ENCODE measurements at regions not wholly inside any gene's neighbourhood (a gene's known extent, or its start where the extent isn't known, plus 50 kb on each side); places are given as distances from the start of the nearest gene placed in this dataset.

GRCh38 chr15:96073908-96074307 lies 256.6 kb upstream of the NR2F2 start:
- TF ChIP-seq JUND (IDR thresholded peaks at IDR 0.05; ENCODE audit: low read depth) = no peak
- no peak for DNase-seq (ENCODE audit: low read depth in 1 of 2, low spot score in 1 of 2)
- in situ Hi-C loops (cut with HindIII; ENCODE audit: low pct_unique_long_range_greater_than_20kb, low sequenced_read_pairs) = no loop called here

- no peak for DNase-seq (ENCODE audit: low read depth in 1 of 2, low spot score in 1 of 2)
- in situ Hi-C loops (cut with HindIII; ENCODE audit: low pct_unique_long_range_greater_than_20kb, low sequenced_read_pairs) = no loop called here
These were observed 254.6 kb upstream of the NR2F2 start for GRCh38 chr15:96075895-96076294.

DNA sequence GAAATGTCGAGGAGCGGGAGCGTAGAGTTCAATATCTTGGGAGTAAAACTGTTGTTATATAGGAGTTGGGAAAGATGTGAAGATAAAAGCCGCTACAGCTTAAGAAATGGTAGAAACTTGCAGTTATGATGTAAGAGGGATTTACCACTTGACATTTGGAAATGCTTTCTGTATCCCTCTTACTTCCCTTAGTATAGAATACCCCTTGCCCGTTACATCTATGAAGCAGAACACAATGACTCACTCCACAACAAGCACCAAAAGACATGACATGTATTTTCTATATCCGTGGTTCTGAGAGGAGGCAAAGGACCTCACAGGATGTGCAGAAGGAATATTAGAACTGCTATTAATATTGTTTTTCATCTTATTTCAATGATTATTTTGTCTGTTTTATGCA lies 254.2 kb upstream of the NR2F2 start:
- no peak for DNase-seq (ENCODE audit: low read depth in 1 of 2, low spot score in 1 of 2)
- in situ Hi-C loops (cut with HindIII; ENCODE audit: low pct_unique_long_range_greater_than_20kb, low sequenced_read_pairs) = no loop called here
- no peak for TF ChIP-seq JUND (IDR thresholded peaks at IDR 0.05; ENCODE audit: low read depth)

More at GRCh38 chr15:96075895-96076294, 254.6 kb upstream of the NR2F2 start:
- no peak for TF ChIP-seq JUND (IDR thresholded peaks at IDR 0.05; ENCODE audit: low read depth)

- TF ChIP-seq JUND (IDR thresholded peaks at IDR 0.05; ENCODE audit: low read depth) = no peak
- in situ Hi-C loops (cut with HindIII; ENCODE audit: low pct_unique_long_range_greater_than_20kb, low sequenced_read_pairs) = no loop called here
- DNase-seq (ENCODE audit: low read depth in 1 of 2, low spot score in 1 of 2) = no peak
These were observed 251.5 kb upstream of the NR2F2 start for GRCh38 chr15:96079041-96079440.

DNA sequence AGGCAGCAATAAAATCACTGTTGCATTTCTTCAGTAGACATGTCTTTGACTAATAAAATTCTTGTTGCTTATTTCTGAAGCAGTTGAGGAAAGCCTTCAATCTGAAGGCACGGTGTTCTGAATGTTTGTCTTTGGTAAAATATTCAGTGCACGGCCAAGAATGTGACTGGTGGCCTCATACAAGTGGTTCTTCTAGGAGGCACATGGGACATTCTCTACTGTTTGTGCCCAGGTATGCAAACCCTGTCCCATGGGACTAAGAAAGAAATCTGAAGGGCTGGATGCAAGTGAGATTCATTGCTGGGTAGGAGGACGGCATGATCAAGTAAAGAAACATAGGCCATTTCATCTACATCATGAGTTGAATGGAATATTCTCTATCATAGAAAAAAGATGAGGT lies 250.6 kb upstream of the NR2F2 start:
- no peak for DNase-seq (ENCODE audit: low read depth in 1 of 2, low spot score in 1 of 2)
- TF ChIP-seq JUND (IDR thresholded peaks at IDR 0.05; ENCODE audit: low read depth) = no peak
- in situ Hi-C loops (cut with HindIII; ENCODE audit: low pct_unique_long_range_greater_than_20kb, low sequenced_read_pairs) = no loop called here

DNA sequence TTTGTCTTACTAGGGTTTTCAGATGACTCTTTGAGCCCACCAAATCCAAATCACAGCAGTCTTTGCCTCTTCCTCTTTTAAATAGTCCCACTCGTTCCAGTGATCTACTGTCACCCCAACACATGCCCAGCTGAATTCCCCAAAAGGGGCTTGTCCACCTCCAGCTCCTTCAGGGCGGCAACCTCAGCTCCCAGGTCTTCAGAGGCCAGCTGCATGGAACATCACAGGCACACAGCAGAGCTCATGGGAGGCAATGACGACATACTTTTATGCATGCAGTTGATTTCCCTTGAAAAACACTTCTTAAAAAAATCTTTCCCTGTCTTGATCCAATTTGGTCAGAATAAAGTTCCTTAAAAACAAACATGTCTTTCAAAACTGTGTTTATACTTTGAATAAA lies 244.3 kb upstream of the NR2F2 start:
- in situ Hi-C loops (cut with HindIII; ENCODE audit: low pct_unique_long_range_greater_than_20kb, low sequenced_read_pairs) = no loop called here
- DNase-seq (ENCODE audit: low read depth in 1 of 2, low spot score in 1 of 2) = no peak
- TF ChIP-seq JUND (IDR thresholded peaks at IDR 0.05; ENCODE audit: low read depth) = no peak

DNA sequence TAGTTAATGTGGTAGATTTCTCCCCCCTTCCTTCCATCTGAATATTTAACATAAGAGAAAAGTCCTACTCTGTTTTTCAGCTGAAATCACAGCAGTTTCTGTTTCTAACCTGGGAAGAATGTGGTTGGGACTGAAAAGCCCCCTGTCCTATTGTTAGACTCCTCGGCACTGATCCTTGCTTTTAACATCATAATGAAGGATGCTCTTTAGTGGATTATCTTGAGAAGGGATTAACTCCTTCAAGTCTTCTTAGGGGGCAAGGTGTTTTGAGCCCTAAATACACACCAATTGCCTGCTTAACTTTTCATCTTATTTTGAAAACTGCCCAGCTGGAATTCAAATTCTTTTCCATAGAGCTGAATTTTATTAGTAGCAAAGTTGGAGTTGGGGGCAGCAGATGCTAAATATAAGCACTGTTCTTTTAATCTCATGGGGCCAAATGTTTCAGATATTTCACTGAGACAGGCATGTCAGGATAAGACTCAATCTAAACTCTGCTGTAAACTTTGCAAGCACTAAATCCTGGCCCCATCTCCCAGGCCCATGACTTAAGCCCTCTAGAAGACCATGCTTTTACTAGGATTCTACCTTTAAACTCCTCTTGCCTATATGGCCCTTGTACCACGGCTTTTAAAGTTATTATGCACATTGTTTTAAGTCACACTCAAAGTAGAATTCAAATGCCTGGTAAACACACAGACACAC lies 243.2 kb upstream of the NR2F2 start:
- DNase-seq (ENCODE audit: low read depth in 1 of 2, low spot score in 1 of 2) = no peak
- TF ChIP-seq JUND (IDR thresholded peaks at IDR 0.05; ENCODE audit: low read depth) = no peak
- in situ Hi-C loops (cut with HindIII; ENCODE audit: low pct_unique_long_range_greater_than_20kb, low sequenced_read_pairs) = no loop called here

DNA sequence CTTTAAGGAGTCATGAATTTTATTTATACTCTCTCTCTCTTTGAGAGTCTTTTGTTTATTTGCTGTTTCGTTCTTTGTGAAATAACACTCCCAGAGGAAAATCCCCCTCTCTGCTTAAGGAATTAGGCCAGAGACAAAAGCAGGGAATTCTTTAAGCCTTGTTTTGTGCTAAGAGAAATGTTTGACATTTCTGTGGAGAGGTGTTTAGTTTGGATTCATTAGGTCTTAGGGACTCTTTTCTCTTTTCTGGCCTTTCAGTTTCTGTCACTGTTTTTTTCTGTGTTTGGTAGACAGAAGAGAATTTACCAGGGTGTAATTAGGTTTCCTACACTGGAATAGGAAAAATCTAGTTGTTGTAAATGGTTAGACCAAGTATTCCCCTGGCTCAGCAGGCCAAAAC lies 241.8 kb upstream of the NR2F2 start:
- TF ChIP-seq JUND (IDR thresholded peaks at IDR 0.05; ENCODE audit: low read depth) = no peak
- DNase-seq (ENCODE audit: low read depth in 1 of 2, low spot score in 1 of 2) = no peak
- in situ Hi-C loops (cut with HindIII; ENCODE audit: low pct_unique_long_range_greater_than_20kb, low sequenced_read_pairs) = no loop called here

GRCh38 chr15:96089405-96090058 lies 241.0 kb upstream of the NR2F2 start:
- in situ Hi-C loops (cut with HindIII; ENCODE audit: low pct_unique_long_range_greater_than_20kb, low sequenced_read_pairs) = no loop called here
- no peak for TF ChIP-seq JUND (IDR thresholded peaks at IDR 0.05; ENCODE audit: low read depth)
- DNase-seq (ENCODE audit: low read depth in 1 of 2, low spot score in 1 of 2) = no peak

- no peak for DNase-seq (ENCODE audit: low read depth in 1 of 2, low spot score in 1 of 2)
- no peak for TF ChIP-seq JUND (IDR thresholded peaks at IDR 0.05; ENCODE audit: low read depth)
- in situ Hi-C loops (cut with HindIII; ENCODE audit: low pct_unique_long_range_greater_than_20kb, low sequenced_read_pairs) = no loop called here
These were observed 238.3 kb upstream of the NR2F2 start for GRCh38 chr15:96092186-96092585.

GRCh38 chr15:96093063-96093462 lies 237.4 kb upstream of the NR2F2 start:
- no peak for TF ChIP-seq JUND (IDR thresholded peaks at IDR 0.05; ENCODE audit: low read depth)
- in situ Hi-C loops (cut with HindIII; ENCODE audit: low pct_unique_long_range_greater_than_20kb, low sequenced_read_pairs) = no loop called here
- no peak for DNase-seq (ENCODE audit: low read depth in 1 of 2, low spot score in 1 of 2)

DNA sequence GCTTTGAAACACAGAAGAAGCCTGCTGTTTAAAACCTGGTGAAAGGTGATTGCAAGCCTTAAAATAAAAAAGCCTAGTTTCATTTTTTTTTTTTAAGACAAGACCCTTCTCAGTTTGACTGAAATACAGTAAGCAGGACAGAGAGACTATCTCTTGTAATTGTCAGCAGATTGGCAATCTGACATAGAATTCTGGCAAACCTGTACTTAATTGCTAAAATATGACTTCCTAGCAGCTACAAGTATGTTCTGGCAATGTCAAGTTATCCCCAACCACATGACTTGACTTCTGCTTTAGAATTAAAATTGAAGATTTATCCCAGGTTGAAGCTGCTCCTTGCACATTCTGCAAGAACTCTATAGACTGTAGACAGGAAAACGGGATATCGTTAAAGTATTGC lies 232.8 kb upstream of the NR2F2 start:
- DNase-seq (ENCODE audit: low read depth in 1 of 2, low spot score in 1 of 2) = no peak
- in situ Hi-C loops (cut with HindIII; ENCODE audit: low pct_unique_long_range_greater_than_20kb, low sequenced_read_pairs) = no loop called here
- no peak for TF ChIP-seq JUND (IDR thresholded peaks at IDR 0.05; ENCODE audit: low read depth)

DNA sequence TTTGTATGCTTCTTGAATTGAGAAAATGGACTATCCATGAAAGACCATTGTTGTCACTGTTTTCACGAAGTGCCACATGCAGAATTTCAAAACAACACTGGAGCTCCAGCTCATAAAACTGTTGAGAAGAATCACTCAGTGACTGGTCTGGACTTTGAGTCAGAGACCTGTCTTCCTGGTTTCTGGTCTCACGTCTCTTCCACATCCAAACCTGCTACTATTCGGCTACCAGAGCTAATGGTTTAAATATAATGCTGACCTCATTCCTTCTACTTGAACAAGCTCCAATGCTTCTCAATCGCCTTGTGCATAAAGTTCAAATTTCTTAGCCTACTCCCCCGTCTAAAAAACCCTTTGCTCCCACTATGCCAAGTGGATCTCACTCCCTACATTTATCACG lies 227.9 kb upstream of the NR2F2 start:
- TF ChIP-seq JUND (IDR thresholded peaks at IDR 0.05; ENCODE audit: low read depth) = no peak
- in situ Hi-C loops (cut with HindIII; ENCODE audit: low pct_unique_long_range_greater_than_20kb, low sequenced_read_pairs) = no loop called here
- DNase-seq (ENCODE audit: low read depth in 1 of 2, low spot score in 1 of 2) = no peak

DNA sequence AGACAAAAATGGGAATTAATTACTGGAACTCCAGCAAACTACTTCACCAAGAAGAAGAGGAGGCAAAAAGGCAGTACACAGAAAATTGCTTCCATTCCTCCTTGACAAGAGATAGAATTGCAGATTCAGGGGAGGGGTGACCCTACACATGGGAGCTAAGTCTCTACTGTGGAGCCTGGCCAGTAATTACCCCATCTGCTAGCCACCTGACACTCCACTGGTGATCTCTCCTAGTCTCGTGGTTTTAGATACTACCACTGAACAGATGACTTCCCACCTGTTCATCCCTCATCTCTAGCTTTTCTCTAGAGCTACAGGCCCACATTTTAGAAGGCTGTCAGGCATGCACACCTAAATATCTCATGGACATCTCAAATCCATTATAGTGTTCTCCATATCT lies 224.3 kb upstream of the NR2F2 start:
- DNase-seq (ENCODE audit: low read depth in 1 of 2, low spot score in 1 of 2) = no peak
- TF ChIP-seq JUND (IDR thresholded peaks at IDR 0.05; ENCODE audit: low read depth) = no peak
- in situ Hi-C loops (cut with HindIII; ENCODE audit: low pct_unique_long_range_greater_than_20kb, low sequenced_read_pairs) = no loop called here

All from T47D (cell line).